NCI-H69 (cell line): ENCODE measurements at regions not wholly inside any gene's neighbourhood (a gene's known extent, or its start where the extent isn't known, plus 50 kb on each side); places are given as distances from the start of the nearest gene placed in this dataset.

Source experiments
- DNase-seq: peaks from one replicate; lab custom pipeline; 2025; lab: John Stamatoyannopoulos, UW

DNA sequence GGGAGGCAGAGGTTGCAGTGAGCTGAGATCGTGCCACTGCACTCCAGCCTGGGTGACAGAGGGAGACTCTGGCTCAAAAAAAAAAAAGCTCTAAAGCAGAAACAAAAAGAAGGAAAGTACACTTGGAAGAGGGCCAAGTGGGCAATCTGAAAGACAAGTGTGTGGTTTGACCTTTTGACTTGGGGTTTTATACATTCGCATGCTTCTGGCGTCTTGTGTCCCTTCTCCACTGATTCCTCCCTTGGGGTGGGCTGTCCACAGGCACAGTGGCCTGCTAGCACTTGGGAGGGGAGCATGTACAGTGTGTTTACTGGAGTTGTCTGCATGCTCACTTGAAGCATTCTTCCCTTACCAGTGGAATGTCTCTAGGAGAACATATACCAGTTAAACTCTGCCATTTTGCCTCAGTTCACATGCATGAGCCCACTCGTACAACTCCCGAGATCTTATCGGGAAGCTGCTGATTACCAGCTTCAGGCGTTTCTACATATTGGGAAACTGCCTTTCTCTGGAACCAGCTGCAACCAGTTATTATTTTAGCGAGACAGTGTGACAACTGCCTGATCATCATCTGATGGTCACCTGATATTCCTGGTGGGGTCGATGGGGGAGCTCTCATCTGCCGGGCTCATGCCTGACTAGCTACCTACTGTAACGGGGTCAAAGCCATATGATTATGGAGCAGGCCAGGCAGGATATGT, 113.5 kb upstream of the ZNF678 start:
- no peak for DNase-seq

DNA sequence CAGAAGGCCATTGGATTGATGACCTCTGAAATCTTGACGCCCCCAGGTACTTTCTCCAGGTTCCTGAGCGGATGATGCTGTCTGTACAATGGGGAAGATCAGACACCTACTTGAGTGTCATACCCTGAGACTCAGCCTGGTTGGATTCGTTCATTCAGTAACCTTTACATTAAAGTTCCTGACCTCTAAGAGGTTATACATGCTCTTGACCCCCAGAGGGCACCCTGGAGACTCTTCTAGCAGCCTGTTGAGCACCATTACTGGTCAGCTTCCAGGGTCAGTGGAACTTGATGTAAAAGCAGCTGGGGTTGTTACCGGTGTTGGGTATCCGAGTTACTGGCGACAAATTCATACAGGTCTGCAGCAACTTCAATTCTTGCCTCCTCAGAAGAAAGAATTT, 114.3 kb upstream of the ZNF678 start:
- DNase-seq: peak; percentile 36

DNA sequence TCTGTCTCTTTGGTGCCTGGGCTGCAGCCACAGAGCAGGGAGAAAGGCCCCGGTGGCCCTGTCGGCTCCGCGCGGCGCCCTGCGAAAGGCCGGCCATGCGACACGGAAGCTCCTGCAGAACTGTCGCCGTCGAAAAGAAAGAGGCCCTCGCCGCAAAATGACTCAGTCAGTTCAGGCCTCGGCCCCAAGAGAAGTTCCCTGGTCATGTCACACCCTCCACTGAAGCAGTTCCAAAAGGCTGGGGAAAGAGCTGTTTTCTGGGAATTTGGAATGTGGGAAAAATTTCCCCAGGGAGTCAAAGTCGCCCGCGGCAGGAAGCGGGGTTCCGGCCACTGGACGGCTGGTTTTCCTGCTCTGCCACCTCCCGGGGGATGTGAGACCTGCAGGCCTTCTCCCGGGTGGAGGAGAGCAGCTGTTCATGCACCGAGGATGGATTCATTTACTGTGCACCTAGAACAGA, 115.8 kb upstream of the ZNF678 start:
- DNase-seq: peak; percentile 13

DNA sequence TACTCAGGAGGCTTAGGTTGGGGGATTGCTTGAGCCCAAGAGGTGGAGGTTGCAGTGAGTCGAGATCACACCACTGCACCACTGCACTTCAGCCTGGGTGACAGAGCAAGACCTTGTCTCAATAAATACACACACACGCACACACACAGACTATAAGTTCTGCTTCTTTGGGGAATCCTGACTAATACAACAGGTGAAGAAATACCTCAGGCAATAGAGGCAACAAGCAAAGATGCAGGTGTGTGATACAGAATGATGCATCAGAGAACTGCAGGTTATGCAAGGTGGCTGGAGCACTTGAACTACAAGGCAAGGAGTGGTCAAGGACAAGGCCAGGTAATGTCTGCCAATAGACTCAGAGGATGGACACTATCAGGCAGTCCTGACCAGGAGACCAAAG, 117.6 kb upstream of the ZNF678 start:
- DNase-seq: no peak

DNA sequence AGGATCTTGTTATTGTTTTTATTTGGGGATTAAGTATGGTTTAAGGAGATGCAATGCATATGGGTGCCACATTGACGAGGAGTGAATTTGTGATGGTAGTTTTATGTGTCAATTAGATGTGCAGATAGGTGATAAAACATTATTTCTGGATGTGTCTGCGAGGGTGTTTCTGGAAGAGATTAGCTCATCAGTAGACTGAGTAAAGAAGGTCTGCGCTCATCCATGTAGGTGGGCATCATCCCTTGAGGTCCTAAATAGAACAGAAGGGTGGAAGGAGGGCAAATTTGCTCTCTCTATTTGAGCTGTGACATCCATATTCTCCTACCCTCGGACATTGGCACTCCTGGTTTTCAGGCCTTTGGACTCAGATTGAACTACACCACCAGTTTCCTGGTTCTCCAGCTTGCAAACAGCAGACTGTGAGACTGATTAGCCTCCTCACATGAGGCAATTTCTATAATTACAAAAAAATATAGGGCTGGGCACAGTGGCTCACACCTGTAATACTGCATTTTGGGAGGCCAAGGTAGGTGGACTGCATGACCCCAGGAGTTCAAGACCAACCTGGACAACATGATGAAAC, 118.2 kb upstream of the ZNF678 start:
- DNase-seq: no peak

DNA sequence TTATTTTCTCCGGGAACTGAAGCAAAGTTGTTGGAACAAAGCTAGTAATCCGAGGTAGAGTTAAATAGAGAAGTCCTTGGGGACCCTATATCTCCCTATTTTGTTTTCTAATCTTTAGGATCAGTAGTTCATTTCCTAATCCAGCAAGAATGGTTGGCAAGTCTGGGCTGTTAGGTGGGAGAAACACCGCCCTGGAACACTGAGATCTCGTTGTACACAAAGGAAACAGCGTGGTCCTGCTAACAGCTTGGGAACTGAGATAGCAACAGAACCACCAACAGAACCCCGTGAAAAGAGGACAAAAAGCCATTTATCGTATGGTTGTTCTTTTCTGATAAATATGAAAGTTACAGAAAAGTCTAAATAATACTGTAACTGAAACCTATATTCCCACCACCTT, 121.9 kb upstream of the CDC42BPA start:
- no peak for DNase-seq

DNA sequence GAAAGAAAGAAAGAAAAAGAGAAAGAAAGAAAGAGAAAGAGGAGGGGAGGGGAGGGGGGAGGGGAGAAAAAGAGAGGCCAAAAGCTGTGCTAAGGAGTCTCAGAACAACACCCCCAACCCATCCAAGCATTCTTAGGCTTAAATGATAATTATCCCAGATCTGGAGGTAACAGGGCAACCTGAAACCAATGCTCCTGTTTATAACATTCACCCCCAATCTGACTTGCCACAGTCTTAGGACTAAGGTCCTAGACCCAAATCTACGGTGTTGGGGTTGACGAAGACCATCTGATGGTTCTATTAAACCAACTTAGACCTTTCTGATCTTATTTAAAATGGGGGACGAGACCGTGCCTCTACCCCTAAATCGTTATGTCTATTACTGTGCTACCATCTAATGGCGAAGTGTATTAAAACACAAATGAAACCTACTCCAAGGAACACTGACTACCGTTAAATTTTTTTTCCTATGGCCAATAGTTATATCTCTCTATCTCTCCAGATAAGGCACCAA, 119.3 kb upstream of the CDC42BPA start:
- DNase-seq: peak; percentile 59

DNA sequence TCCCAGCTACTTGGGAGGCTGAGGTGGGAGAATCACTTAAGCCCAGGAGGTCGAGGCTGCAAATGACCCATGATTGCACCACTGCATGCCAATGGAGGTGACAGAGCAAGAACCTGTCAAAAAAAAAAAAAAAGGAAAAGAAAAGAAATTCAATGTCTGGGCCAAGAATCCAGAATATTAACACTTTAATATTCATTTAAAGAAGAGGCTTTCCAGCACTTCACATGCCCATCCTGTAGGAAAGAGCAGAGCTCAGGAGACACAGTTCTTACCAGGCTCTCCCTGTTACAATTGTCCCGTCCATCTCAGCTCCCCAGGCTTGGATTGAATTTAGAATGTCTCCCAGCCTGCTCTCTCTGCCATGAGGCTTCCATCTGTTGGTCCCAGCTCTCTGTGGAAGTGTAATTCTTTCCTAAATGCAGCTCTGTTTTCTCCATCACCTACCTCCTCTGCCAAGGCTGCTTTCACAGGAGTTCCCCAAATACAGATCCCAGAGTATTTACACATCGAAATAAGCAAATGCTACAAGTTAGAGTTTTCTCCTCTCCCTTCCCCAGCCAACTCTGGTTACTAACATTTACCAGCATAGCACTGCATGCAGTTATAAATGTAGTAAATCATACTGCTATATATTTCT, 116.6 kb upstream of the CDC42BPA start:
- DNase-seq: no peak

DNA sequence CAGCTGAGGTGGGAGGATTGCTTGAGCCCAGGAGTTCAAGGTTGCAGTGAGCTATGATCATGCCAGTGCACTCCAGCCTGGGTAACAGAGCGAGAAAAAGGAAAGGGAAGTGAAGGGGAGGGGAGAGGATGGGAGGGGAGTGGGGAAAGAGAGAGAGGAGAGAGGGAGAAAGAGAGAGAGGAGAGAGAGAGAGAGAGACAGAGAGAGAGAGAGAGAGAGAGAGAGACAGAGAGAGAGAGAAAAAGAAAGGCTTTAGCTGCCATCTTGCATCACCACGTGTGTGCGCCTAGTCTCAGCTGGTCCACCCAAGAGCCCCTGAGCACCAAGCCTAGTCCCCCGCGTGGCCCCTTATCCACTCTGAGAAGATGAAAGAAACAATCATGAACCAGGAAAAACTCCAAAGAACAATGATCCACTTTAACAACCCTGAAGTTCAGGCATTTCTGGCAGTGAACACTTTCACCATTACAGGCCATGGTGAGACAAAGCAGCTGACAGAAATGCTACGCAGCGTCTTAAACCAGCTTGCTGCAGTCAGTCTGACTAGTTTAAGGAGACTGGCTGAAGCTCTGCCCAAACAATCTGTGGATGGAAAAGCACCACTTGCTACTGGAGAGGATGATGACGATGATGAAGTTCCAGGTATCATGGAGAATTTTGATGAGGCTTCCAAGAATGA, 115.5 kb upstream of the CDC42BPA start:
- no peak for DNase-seq

DNA sequence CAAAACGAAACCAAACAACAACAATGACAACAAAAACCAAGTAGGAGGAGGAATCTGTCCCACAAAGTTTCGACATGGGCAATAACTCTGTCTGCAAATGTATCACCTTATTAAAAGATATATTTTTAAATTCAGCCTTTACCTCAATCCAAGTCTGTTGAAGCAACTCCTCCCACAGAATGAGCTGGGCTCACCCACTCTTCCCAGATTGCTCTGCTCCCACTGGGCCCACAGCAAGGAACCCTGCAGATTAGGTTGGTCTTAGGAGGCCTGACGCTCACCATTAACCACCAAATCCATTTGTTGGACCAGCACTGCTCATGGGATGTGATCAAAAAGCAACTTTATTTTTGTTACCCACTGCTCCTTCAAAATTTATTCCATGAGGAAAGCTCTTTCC, 114.7 kb upstream of the CDC42BPA start:
- no peak for DNase-seq

DNA sequence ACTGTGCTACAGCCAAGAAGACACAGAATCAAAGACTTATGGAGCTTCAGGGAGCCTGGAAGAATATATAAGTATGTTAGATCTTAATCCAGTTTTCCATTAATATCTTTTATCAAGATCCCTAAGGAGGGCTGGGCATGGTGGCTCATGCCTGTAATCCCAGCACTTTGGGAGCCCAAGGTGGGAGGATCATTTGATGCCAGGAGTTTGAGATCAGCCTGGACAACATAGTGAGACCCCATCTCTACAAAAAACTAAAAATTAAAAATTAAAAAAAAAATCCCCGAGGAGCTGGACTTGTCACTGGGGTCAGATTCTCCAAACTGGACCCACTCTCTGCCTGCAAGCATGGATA, 113.9 kb upstream of the CDC42BPA start:
- DNase-seq: no peak

DNA sequence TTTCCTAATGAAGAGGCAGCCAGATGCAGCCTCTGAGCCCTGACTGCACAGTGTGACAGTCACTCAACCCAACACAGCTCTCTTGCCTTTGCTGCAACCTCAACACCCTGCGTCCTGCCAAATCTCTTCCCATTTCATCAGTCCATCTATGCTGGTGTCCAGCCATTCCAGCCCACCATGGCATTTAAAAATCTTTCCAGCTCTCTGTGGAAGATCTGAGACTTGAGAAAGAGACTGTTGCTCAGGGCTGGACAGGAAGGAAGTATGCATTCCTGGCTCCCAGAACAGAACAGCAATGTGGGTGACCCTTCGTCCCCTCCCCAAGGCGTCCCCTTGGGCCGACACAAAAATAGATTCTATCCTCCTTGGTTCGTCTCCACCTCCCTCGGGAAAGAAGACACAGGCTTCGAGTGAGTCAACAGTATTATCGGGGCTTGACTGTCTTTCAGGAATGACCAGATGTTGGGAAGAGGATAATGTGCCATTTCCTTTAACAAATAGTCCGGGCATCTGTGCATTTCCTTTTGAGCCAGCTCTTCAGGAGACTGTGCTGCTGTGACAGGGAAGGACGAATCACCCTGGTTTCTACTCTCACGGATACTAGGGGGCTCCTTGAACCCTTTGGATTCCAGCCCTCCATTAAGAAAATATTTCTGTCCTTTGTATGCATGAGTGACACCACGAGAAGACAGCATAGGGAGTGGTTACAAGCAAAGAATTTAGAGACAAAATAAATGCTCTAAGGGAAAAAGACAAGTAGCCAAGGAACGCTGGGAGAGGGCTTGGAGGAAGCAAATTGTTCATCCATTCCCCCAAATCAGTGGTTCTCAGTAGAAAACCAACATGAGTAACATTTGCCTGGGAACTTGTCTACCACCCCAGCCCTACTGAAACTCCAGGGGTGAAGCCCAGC, 111.4 kb upstream of the CDC42BPA start:
- DNase-seq: peak; percentile 55

DNA sequence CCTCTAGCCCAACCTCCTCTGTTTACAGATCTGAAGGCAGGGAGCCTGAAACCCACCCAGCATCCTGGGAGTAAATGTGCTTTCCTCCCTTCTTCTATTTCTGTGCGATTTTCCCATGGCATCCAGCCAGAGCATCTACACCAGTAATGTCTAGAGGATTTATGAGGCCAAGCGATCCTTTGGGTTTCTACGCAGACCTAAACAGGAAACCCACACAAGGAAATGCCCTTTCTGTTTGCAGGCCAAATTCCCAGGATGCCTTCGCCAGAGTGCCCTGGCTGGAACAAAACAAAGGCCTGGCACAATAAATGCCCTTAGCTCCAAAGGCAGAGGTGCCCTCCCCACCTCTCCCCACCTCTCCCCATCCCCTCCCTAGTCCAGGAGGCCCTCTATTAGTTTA, 110.5 kb upstream of the CDC42BPA start:
- peak; percentile 75 for DNase-seq

DNA sequence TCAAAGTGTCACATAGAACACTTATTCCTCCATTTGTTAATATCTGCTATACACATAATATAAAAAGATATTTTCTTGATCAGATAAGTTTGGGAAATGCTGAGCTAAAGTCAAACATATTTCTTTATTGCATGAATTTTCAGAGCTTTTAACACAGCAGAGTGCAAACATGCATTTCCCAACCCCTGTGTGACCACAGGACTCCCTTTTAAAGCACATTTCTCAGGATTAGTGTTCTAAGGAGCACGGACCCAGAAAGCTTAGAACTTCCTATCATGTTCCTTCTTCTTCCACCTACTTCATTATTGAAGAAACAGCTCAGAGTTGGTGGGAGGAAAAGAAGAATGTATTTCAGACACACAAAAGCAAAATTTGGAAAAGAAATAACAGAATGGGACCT, 109.1 kb upstream of the CDC42BPA start:
- no peak for DNase-seq

DNA sequence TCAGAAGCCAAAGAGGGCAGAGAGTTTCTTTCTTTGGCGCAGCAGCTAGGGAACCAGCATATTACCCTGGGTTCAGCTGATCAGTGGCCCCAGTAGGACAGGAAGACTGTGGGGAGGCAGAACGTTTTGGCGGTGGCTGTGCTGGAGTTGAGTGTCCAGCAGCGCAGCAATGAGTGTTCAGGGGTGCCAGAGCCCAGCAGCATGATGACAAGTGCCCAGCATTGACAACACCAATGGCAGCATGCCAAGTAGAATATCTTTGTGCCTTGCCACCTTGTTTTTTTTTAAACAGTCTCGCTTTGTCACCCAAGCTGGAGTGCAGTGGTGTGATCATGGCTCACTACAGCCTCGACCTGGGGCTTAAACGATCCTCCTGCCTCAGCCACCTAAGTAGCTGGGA, 106.7 kb upstream of the CDC42BPA start:
- DNase-seq: peak; percentile 9

DNA sequence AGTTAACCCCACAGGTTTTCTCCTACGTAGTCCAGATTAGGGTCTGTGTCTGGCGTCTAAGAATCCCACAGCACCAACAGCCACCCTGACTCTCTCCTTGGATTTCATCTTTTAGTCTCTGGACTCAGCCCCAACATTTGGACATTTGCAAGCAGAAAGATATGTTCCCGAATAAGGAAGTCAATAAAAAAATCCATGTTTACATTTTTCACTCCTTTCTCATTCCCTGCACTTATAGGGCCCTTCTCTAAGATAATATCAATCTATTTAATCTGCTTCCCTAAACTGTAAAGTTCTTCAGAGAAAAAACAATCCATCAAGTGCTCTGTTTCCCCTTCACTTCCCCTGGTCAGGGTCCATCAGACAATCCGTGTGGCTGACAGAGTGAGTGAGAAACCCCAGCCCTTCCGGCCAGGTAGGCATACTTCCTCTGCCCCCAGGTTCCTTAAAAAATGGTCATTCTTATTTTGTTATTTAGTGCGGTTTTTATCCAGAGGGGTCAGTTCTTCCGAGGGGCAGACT, 105.9 kb upstream of the CDC42BPA start:
- DNase-seq: no peak

DNA sequence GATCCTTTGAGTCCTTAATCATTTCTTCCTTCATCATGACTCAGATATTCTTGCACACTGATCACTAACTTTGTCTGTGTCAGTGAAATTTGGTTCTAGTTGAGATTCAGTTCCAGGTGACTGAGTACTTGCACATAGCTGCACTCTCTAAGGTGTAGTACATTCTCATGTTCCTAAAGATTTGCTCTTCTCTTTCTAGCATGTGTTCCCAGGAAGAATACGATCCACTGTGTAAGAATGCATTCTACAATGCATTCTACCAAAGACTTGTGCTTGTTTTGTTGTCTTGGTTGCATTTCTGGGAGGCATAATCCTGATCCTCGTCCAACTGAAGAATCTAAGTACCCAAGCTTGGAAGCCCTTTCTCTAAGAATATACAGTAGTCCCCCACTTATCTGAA, 104.3 kb upstream of the CDC42BPA start:
- DNase-seq: no peak

DNA sequence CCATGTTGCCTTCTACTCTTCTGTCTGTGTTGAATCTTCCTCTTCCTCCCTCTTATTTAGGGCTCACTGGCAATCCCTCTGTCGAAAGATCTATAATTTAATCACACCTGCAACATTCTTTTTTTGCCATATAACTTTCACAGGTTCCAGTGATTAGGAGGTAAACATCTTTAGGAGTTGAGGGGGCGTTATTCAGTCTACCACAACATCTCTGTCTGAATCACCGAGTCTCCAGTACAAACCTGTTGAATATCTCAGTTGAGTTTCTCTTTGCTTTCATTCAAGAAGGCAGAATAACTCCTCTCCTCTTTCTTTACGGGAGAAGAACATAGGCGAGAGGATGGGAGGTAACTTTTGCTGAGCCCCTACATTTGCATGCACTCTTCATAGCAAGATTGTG, 101.9 kb upstream of the CDC42BPA start:
- DNase-seq: no peak

DNA sequence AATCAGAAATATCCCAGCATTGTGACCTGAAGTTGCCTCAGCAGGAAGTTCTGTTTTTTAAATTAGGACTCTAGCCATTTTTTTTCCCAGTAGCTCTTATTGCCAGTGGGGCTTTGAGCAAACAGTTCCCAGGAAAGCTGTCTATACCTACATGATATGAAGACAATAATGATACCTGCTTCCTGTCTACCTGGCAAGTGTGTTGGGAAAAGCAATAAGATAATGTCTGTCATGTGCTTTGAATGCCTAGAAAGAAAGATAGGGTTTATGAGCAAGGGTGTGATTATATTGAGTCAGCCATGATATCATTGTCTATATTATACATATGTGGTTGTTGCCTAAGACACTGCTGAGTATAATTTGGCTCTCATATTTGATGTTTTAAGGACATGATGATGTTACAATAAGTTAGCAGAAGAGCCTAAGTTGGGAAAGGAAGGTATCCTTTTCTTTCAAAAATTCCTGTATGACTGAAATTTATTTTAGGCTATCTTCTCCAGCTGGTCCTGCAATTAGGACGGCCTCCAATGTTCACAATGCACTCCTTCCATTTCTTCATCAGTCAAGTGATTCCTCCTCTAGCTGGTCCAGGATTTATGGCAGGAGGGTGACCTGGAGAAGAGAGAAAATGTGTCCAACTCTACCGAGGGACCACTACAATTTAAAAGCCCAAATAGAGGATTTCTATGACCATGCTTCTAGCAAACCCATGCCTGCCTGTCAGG, 99.6 kb upstream of the CDC42BPA start:
- DNase-seq: peak; percentile 59

DNA sequence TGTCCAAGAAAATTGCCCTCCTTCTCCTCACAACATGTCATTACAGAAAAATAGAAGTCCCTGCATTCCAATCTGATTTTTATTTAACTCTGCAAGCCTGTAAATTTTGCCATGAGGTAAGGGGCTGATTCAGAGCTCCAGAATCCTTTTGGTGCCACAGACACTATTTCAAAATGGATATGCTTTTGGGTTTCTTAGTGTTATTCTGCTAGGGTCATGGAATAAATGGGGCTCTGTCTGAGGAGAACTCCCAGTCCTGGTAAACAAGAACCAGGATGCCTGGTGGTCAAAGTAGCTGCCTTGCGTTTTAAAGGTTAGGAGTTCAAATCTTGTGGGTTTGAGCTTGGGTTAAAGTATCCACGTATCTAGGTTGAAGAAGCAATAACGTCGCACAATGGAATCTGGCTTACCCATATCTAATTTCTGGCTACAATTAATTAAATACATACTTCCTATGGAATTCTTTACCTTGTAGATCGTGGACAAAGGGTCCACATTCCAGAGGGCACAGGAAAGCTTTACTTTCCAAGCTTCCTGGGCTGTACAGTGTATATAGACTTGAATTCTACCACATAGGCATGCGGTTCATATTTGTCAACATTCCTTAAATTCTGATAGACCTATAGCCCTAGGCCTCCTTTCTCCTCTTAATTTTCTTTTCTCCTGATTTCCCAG, 98.0 kb upstream of the CDC42BPA start:
- DNase-seq: no peak
